CD4-positive, alpha-beta T cell (primary cell): ENCODE measurements at regions not wholly inside any gene's neighbourhood (a gene's known extent, or its start where the extent isn't known, plus 50 kb on each side); places are given as distances from the start of the nearest gene placed in this dataset.

Source experiments
- ATAC-seq: fragments of 200-7000 bp; cut with Tn5 transposase; one replicate; pipeline ENCODE4 v1.10.0; 2022; ENCODE audit warnings: mild to moderate bottlenecking; ENCODE audit not compliant: poor library complexity
- CTCF ChIA-PET: fragments of 350-600 bp; sonication (Branson Sonifier 250); formaldehyde crosslinking; loops from one replicate; lab custom pipeline; 2021; ENCODE audit warnings: antibody characterized with exemption, inconsistent platforms; lab: Charles Lee
- POLR2A ChIA-PET: fragments of 350-600 bp; sonication (Branson Sonifier 250); formaldehyde crosslinking; loops from one replicate; lab custom pipeline; 2021; ENCODE audit warnings: antibody characterized with exemption, inconsistent platforms; lab: Charles Lee
- DNase-seq, 14 experiments: peaks; one replicate each; pipeline ENCODE4 v3.0.0-alpha.2; 2013 to 2020; ENCODE audit warnings: mixed read lengths in 2 of 14
- H3K27ac ChIP-seq, 2 donors: one replicate each; pipeline versions ENCODE4 v1.5.1 to v1.7.0; 2013; ENCODE audit warnings: low read length in 2 of 2, low read depth in 1 of 2, mild to moderate bottlenecking in 1 of 2
- H3K27me3 ChIP-seq, 2 experiments: 1 replicate in 1 of 2; 2 replicates in 1 of 2; pipeline versions ENCODE4 v1.6.1 to v1.7.0; 2013; ENCODE audit warnings: low read length in 2 of 2, control low read depth in 1 of 2, mild to moderate bottlenecking in 1 of 2, moderate library complexity in 1 of 2; ENCODE audit not compliant: insufficient read depth in 2 of 2, control insufficient read depth in 1 of 2
- H3K36me3 ChIP-seq: one replicate; pipeline ENCODE4 v1.6.1; 2013; ENCODE audit warnings: low read length, control low read depth; ENCODE audit not compliant: insufficient read depth
- H3K4me1 ChIP-seq: one replicate; pipeline ENCODE4 v1.6.1; 2013; ENCODE audit warnings: low read length, control low read depth; ENCODE audit not compliant: insufficient read depth
- H3K4me3 ChIP-seq: one replicate; pipeline ENCODE4 v1.5.1; 2013; ENCODE audit warnings: mild to moderate bottlenecking, low read length, moderate library complexity
- H3K9me3 ChIP-seq, 2 experiments: 1 replicate in 1 of 2; 2 replicates in 1 of 2; pipeline versions ENCODE4 v1.6.1 to v1.7.0; 2013; ENCODE audit warnings: low read length in 2 of 2, mild to moderate bottlenecking in 2 of 2, control low read depth in 1 of 2, moderate library complexity in 1 of 2; ENCODE audit not compliant: control insufficient read depth in 1 of 2, insufficient read depth in 1 of 2
- H3K27ac Mint-ChIP-seq: one replicate; pipeline ENCODE4 v1.8.0; 2020; ENCODE audit warnings: mixed read lengths
- H3K27me3 Mint-ChIP-seq: one replicate; pipeline ENCODE4 v1.8.0; 2021; ENCODE audit warnings: mixed read lengths
- H3K36me3 Mint-ChIP-seq: one replicate; pipeline ENCODE4 v1.8.0; 2021; ENCODE audit warnings: low read depth, mixed read lengths
- H3K4me1 Mint-ChIP-seq: one replicate; pipeline ENCODE4 v1.8.0; 2021; ENCODE audit warnings: low read depth, mixed read lengths
- H3K4me3 Mint-ChIP-seq: one replicate; pipeline ENCODE4 v1.8.0; 2020; ENCODE audit warnings: mild to moderate bottlenecking, mixed read lengths
- H3K9me3 Mint-ChIP-seq: one replicate; pipeline ENCODE4 v1.8.0; 2020; ENCODE audit warnings: mixed read lengths
- CTCF ChIP-seq: fragments of 200-600 bp; IDR thresholded peaks from one replicate; pipeline ENCODE4 v1.8.0; 2022; ENCODE audit warnings: antibody characterized with exemption, mild to moderate bottlenecking
- intact Hi-C, 2 experiments: fragments of 100-400 bp; cut with DNase I in 1 of 2; cut with micrococcal nuclease in 1 of 2; formaldehyde crosslinking; loops; one replicate each; pipeline versions ENCODE4 v1.15.1 to v1.9.0; 2023 to 2025; cut with DNase I, micrococcal nuclease

GRCh38 chr21:35751171-35751570 is 309.2 kb downstream of the SETD4 start:
- H3K36me3 ChIP-seq = no peaks in the 10 kb centered on the region
- no peak overlapping the region for H3K27ac ChIP-seq
- Mint-ChIP-seq H3K9me3 (peaks cover 2% of the 10 kb centered on the region), H3K4me1 (no peaks in the 10 kb centered on the region), H3K27ac (no peak overlapping the region), H3K4me3 (no peak overlapping the region), H3K36me3 (no peaks in the 10 kb centered on the region), H3K27me3 (peaks cover 74% of the 10 kb centered on the region)
- CTCF ChIA-PET = no interaction called here
- no peaks in the 10 kb centered on the region for H3K9me3 ChIP-seq
- no peak overlapping the region for H3K4me3 ChIP-seq
- ATAC-seq = no peak
- H3K27me3 ChIP-seq = peaks cover 7 to 17% of the 10 kb centered on the region in 2 experiments
- POLR2A ChIA-PET = no interaction called here
- no peaks in the 10 kb centered on the region for H3K4me1 ChIP-seq
- intact Hi-C loops = no loop called here
- DNase-seq = no peak
- TF ChIP-seq CTCF = no peak

GRCh38 chr21:35749904-35750303 is 310.4 kb downstream of the SETD4 start:
- DNase-seq = no peak
- peaks cover 69% of the 10 kb centered on the region for H3K27me3 Mint-ChIP-seq
- Histone ChIP-seq H3K4me1 (no peaks in the 10 kb centered on the region), H3K36me3 (no peaks in the 10 kb centered on the region), H3K27ac (no peak overlapping the region), H3K9me3 (no peaks in the 10 kb centered on the region), H3K27me3 (peaks cover 7 to 21% of the 10 kb centered on the region in 2 experiments), H3K4me3 (no peak overlapping the region)
- no peaks in the 10 kb centered on the region for H3K36me3 Mint-ChIP-seq
- intact Hi-C loops = no loop called here
- ATAC-seq = no peak
- H3K9me3 Mint-ChIP-seq = peaks cover 2% of the 10 kb centered on the region
- no peak for TF ChIP-seq CTCF
- ChIA-PET CTCF (no interaction called here), POLR2A (no interaction called here)
- H3K4me1 Mint-ChIP-seq = no peaks in the 10 kb centered on the region
- H3K4me3 Mint-ChIP-seq = no peak overlapping the region
- no peak overlapping the region for H3K27ac Mint-ChIP-seq

- Histone ChIP-seq H3K27me3 (peaks cover 7 to 18% of the 10 kb centered on the region in 2 experiments), H3K27ac (no peak overlapping the region), H3K36me3 (no peaks in the 10 kb centered on the region), H3K4me1 (no peaks in the 10 kb centered on the region), H3K4me3 (no peak overlapping the region), H3K9me3 (no peaks in the 10 kb centered on the region)
- H3K4me3 Mint-ChIP-seq = no peak overlapping the region
- H3K27ac Mint-ChIP-seq = no peak overlapping the region
- H3K9me3 Mint-ChIP-seq = peaks cover 2% of the 10 kb centered on the region
- no peak for ATAC-seq
- H3K4me1 Mint-ChIP-seq = no peaks in the 10 kb centered on the region
- CTCF ChIA-PET = no interaction called here
- TF ChIP-seq CTCF = no peak
- no peak for DNase-seq
- H3K36me3 Mint-ChIP-seq = no peaks in the 10 kb centered on the region
- POLR2A ChIA-PET = no interaction called here
- intact Hi-C loops = no loop called here
- H3K27me3 Mint-ChIP-seq = peaks cover 65% of the 10 kb centered on the region
Measured at GRCh38 chr21:35748678-35749314, 311.5 kb downstream of the SETD4 start.
